H9 (cell line): ENCODE measurements at regions not wholly inside any gene's neighbourhood (a gene's known extent, or its start where the extent isn't known, plus 50 kb on each side); places are given as distances from the start of the nearest gene placed in this dataset.

ENCODE experiments used
- DNase-seq: peaks from one replicate; pipeline ENCODE4 v3.0.0-alpha.2; 2017
- H2AFZ ChIP-seq: one replicate; pipeline ENCODE4 v1.6.1; 2013; ENCODE audit warnings: mild to moderate bottlenecking, low read length, control low read depth, moderate library complexity
- H2AK5ac ChIP-seq: 2 replicates; pipeline ENCODE4 v1.6.1; 2013; ENCODE audit warnings: low read length, control low read depth, mixed read lengths; ENCODE audit not compliant: insufficient read length
- H2BK120ac ChIP-seq: one replicate; pipeline ENCODE4 v1.6.1; 2013; ENCODE audit warnings: low read depth, mild to moderate bottlenecking, low read length, control low read depth, inconsistent platforms; ENCODE audit not compliant: poor library complexity, severe bottlenecking
- H2BK12ac ChIP-seq: 2 replicates; pipeline ENCODE4 v1.6.1; 2013; ENCODE audit warnings: low read length, control low read depth, mixed read lengths, low read depth; ENCODE audit not compliant: insufficient read length
- H2BK15ac ChIP-seq: 2 replicates; pipeline ENCODE4 v1.6.1; 2013; ENCODE audit warnings: low read depth, low read length, control low read depth
- H2BK20ac ChIP-seq: one replicate; pipeline ENCODE4 v1.6.1; 2013; ENCODE audit warnings: low read depth, mild to moderate bottlenecking, low read length, control low read depth, inconsistent platforms; ENCODE audit not compliant: poor library complexity, severe bottlenecking
- H2BK5ac ChIP-seq: 2 replicates; pipeline ENCODE4 v1.6.1; 2013; ENCODE audit warnings: low read length, control low read depth, mixed read lengths; ENCODE audit not compliant: insufficient read length
- H3K14ac ChIP-seq: 2 replicates; pipeline ENCODE4 v1.6.1; 2013; ENCODE audit warnings: low read length, control low read depth; ENCODE audit not compliant: insufficient read depth
- H3K18ac ChIP-seq: 2 replicates; pipeline ENCODE4 v1.6.1; 2013; ENCODE audit warnings: low read depth, mild to moderate bottlenecking, mixed read lengths, low read length, control low read depth; ENCODE audit not compliant: insufficient read length
- H3K23ac ChIP-seq: 2 replicates; pipeline ENCODE4 v1.6.1; 2013; ENCODE audit warnings: low read length, control low read depth, mixed read lengths, low read depth; ENCODE audit not compliant: insufficient read length
- H3K23me2 ChIP-seq: 2 replicates; pipeline ENCODE4 v1.6.1; 2013; ENCODE audit warnings: low read depth, mild to moderate bottlenecking, mixed read lengths, low read length, control low read depth; ENCODE audit not compliant: insufficient read length, poor library complexity, severe bottlenecking
- H3K27ac ChIP-seq: 2 replicates; pipeline ENCODE4 v1.5.1; 2013; ENCODE audit warnings: low read length, control low read depth, mixed read lengths, low read depth; ENCODE audit not compliant: insufficient read length
- H3K27me3 ChIP-seq: 2 replicates; pipeline ENCODE4 v1.6.1; 2013; ENCODE audit warnings: low read length, control low read depth, inconsistent platforms; ENCODE audit not compliant: insufficient read depth
- H3K4ac ChIP-seq: 2 replicates; pipeline ENCODE4 v1.6.1; 2013; ENCODE audit warnings: low read depth, mild to moderate bottlenecking, control low read depth, inconsistent platforms, low read length, moderate library complexity
- H3K4me1 ChIP-seq: 2 replicates; pipeline ENCODE4 v1.6.1; 2013; ENCODE audit warnings: low read length, control low read depth, inconsistent platforms; ENCODE audit not compliant: insufficient read depth
- H3K4me2 ChIP-seq: 2 replicates; pipeline ENCODE4 v1.6.1; 2013; ENCODE audit warnings: low read length, control low read depth, mixed read lengths; ENCODE audit not compliant: insufficient read length, insufficient read depth
- H3K56ac ChIP-seq: 2 replicates; pipeline ENCODE4 v1.6.1; 2013; ENCODE audit warnings: low read depth, mild to moderate bottlenecking, mixed read lengths, low read length, control low read depth; ENCODE audit not compliant: insufficient read length
- H3K79me1 ChIP-seq: 2 replicates; pipeline ENCODE4 v1.6.1; 2013; ENCODE audit warnings: low read depth, mild to moderate bottlenecking, moderate library complexity, low read length, control low read depth, inconsistent platforms; ENCODE audit not compliant: insufficient read depth, poor library complexity, severe bottlenecking
- H3K79me2 ChIP-seq: 2 replicates; pipeline ENCODE4 v1.6.1; 2013; ENCODE audit warnings: low read length, control low read depth, inconsistent platforms; ENCODE audit not compliant: insufficient read depth
- H3K9ac ChIP-seq: 2 replicates; pipeline ENCODE4 v1.6.1; 2013; ENCODE audit warnings: low read length, control low read depth, mixed read lengths; ENCODE audit not compliant: insufficient read length; ENCODE audit errors: extremely low read depth
- H3K9me3 ChIP-seq: one replicate; pipeline ENCODE4 v1.6.1; 2013; ENCODE audit warnings: low read depth, low read length, inconsistent platforms; ENCODE audit not compliant: control insufficient read depth
- H3T11ph ChIP-seq: one replicate; pipeline ENCODE4 v1.6.1; 2013; ENCODE audit warnings: mild to moderate bottlenecking, low read length, control low read depth, inconsistent platforms
- H4K20me1 ChIP-seq: one replicate; pipeline ENCODE4 v1.6.1; 2013; ENCODE audit not compliant: control insufficient read depth, insufficient read length, insufficient read depth
- H4K5ac ChIP-seq: 2 replicates; pipeline ENCODE4 v1.6.1; 2013; ENCODE audit warnings: low read depth, mild to moderate bottlenecking, mixed read lengths, low read length, control low read depth; ENCODE audit not compliant: insufficient read length
- H4K8ac ChIP-seq: replicated peaks from 2 replicates; pipeline ENCODE4 v1.6.1; 2013; ENCODE audit warnings: low read length, control low read depth, mixed read lengths, low read depth; ENCODE audit not compliant: insufficient read length
- H4K91ac ChIP-seq: 2 replicates; pipeline ENCODE4 v1.6.1; 2013; ENCODE audit warnings: low read depth, mild to moderate bottlenecking, moderate library complexity, mixed read lengths, low read length, control low read depth; ENCODE audit not compliant: insufficient read length
- H3K27ac Mint-ChIP-seq, 3 experiments: 2 replicates in 2 of 3; 3 replicates in 1 of 3; pipeline ENCODE4 v1.8.0; 2020 to 2021; ENCODE audit warnings: mixed read lengths in 3 of 3, mild to moderate bottlenecking in 1 of 3, moderate library complexity in 1 of 3
- H3K27me3 Mint-ChIP-seq: 2 replicates; pipeline ENCODE4 v1.8.0; 2021; ENCODE audit warnings: low read depth, mild to moderate bottlenecking, moderate library complexity, mixed read lengths
- H3K36me3 Mint-ChIP-seq, 3 experiments: 2 replicates in 2 of 3; 3 replicates in 1 of 3; pipeline ENCODE4 v1.8.0; 2020 to 2021; ENCODE audit warnings: low read depth in 3 of 3, mixed read lengths in 3 of 3; ENCODE audit not compliant: insufficient read depth in 1 of 3
- H3K4me1 Mint-ChIP-seq, 2 experiments: 2 replicates each; pipeline ENCODE4 v1.8.0; 2020; ENCODE audit warnings: mixed read lengths in 2 of 2
- H3K4me3 Mint-ChIP-seq, 2 experiments: 2 replicates in 1 of 2; 3 replicates in 1 of 2; pipeline ENCODE4 v1.8.0; 2020 to 2021; ENCODE audit warnings: mild to moderate bottlenecking in 2 of 2, mixed read lengths in 2 of 2, moderate library complexity in 1 of 2
- H3K9me3 Mint-ChIP-seq, 2 experiments: 2 replicates in 1 of 2; 3 replicates in 1 of 2; pipeline ENCODE4 v1.8.0; 2020; ENCODE audit warnings: mild to moderate bottlenecking in 2 of 2, mixed read lengths in 2 of 2, moderate library complexity in 1 of 2
- WGBS: extraction: QIAGEN DNeasy Blood & Tissue Kit; methylation state at CpG from one replicate; pipeline ENCODE4 v1.1.7; 2013; ENCODE audit warnings: missing lambda C conversion rate, low lambda C conversion rate, mixed read lengths; ENCODE audit not compliant: insufficient read length; ENCODE audit errors: extremely low coverage; 5-methylcytosine and 5-hydroxymethylcytosine counted together
- TF ChIP-seq, protein P1 (sequence below): fragments of 200-600 bp; sonication (generic); conservative IDR thresholded peaks from 3 replicates; pipeline ENCODE4 v1.8.0; 2021; ENCODE audit warnings: antibody characterized with exemption, mild to moderate bottlenecking

DNA sequence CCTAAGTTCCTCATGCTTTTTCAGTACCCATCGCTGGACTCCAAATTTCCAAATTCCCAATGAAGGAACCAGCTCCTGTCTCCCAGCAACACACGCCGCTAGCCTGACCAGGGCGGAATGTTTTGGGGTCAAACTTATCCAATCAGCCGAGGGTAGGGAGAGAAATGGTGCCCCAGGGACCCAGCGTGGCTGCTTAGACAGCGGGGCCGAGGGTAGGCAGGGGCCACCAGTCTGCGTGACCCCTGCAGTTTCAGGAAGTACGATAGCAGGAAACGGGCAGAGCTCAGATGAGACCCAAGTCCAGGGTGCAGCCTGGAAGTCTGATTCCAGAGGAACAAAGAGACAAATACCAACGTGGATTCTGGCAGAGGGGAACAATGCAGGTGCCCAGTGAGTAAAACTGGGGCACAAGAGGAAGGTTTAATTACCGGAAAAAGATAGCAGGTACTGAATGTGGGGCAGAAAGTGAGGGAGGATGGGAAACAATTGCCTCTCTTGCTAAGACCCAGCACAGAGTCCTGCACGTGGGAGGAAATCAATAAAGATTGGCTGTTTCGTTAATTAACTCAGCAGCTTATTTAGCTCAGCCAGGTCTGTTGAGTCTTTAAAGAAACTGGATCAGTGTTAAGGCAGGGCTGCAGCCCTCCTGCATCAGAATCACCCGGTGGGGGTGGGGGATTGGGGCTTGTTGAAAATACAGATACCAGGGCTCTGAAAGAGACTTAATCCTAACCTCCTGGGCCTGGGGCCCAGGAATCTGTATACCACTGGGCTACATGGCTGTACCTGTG lies 50.4 kb upstream of the NFE2L3 start:
- Histone ChIP-seq H3K18ac (peak overlapping the region; percentile 8), H3T11ph (no peak overlapping the region), H3K9me3 (no peaks in the 10 kb centered on the region), H4K8ac (no peak overlapping the region), H2BK15ac (no peak overlapping the region), H3K9ac (no peak overlapping the region), H3K4me1 (peaks cover 6% of the 10 kb centered on the region; the same call in 1 of the 2 replicates), H3K14ac (peak overlapping the region; percentile 10; the same call in 1 of the 2 replicates), H2BK5ac (no peak overlapping the region), H3K27me3 (no peaks in the 10 kb centered on the region), H3K23ac (no peak overlapping the region), H3K4me2 (no peak overlapping the region), H4K20me1 (no peaks in the 10 kb centered on the region), H3K79me1 (no peaks in the 10 kb centered on the region), H3K4ac (no peak overlapping the region), H4K91ac (no peak overlapping the region), H3K56ac (no peak overlapping the region), H3K27ac (no peak overlapping the region), H2BK120ac (no peak overlapping the region), H2BK12ac (no peak overlapping the region), H2AK5ac (no peak overlapping the region), H3K23me2 (no peaks in the 10 kb centered on the region), H3K79me2 (no peaks in the 10 kb centered on the region), H4K5ac (no peak overlapping the region), H2AFZ (peak overlapping the region; percentile 60), H2BK20ac (no peak overlapping the region)
- H3K27me3 Mint-ChIP-seq, result peaks cover 2% of the 10 kb centered on the region; the same call in 1 of the 2 replicates
- WGBS, result no CpG with 5 or more reads among the region's 16 CpGs
- H3K4me1 Mint-ChIP-seq, result peaks cover 23 to 33% of the 10 kb centered on the region in 2 experiments
- 0 out of 5 replicates have a peak overlapping the region, but pooled peaks of 1 of the 2 experiments have one; percentile 15 for H3K4me3 Mint-ChIP-seq
- H3K9me3 Mint-ChIP-seq, result no peaks in the 10 kb centered on the region
- TF ChIP-seq, protein P1, sequence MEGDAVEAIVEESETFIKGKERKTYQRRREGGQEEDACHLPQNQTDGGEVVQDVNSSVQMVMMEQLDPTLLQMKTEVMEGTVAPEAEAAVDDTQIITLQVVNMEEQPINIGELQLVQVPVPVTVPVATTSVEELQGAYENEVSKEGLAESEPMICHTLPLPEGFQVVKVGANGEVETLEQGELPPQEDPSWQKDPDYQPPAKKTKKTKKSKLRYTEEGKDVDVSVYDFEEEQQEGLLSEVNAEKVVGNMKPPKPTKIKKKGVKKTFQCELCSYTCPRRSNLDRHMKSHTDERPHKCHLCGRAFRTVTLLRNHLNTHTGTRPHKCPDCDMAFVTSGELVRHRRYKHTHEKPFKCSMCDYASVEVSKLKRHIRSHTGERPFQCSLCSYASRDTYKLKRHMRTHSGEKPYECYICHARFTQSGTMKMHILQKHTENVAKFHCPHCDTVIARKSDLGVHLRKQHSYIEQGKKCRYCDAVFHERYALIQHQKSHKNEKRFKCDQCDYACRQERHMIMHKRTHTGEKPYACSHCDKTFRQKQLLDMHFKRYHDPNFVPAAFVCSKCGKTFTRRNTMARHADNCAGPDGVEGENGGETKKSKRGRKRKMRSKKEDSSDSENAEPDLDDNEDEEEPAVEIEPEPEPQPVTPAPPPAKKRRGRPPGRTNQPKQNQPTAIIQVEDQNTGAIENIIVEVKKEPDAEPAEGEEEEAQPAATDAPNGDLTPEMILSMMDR, result no peak
- DNase-seq, result peak; percentile 44
- peak overlapping the region; percentile 48 to 94 (median 93) for H3K27ac Mint-ChIP-seq
- no peaks in the 10 kb centered on the region for H3K36me3 Mint-ChIP-seq
